ENCODE measurements at regions not wholly inside any gene's neighbourhood (a gene's known extent, or its start where the extent isn't known, plus 50 kb on each side); places are given as distances from the start of the nearest gene placed in this dataset.

GRCh38 chr6:21382821-21383449, 210.6 kb upstream of the SOX4 start:
- DNase-seq: no peak

- no peak for DNase-seq
Measured at GRCh38 chr6:21383450-21384085, 210.0 kb upstream of the SOX4 start.

DNA sequence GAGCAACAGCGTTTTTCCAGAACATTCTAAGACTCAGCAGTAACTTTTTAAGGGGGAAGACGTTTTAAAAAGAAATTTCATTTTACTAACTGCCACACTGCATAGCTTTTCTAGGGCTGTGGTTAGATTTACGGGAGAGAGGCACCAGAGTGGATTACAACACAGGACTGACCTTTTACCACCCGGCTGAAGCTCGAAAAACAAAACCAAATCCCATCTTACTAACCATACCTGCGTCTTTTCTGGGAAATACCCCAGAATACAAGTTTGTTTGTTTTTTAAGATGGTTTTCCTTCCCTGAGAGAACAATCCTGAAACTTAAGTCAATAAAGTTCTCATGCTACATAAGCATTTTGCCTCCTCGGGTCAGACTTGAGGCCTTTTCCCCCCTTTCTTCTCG, 209.3 kb upstream of the SOX4 start:
- no peak for DNase-seq

DNA sequence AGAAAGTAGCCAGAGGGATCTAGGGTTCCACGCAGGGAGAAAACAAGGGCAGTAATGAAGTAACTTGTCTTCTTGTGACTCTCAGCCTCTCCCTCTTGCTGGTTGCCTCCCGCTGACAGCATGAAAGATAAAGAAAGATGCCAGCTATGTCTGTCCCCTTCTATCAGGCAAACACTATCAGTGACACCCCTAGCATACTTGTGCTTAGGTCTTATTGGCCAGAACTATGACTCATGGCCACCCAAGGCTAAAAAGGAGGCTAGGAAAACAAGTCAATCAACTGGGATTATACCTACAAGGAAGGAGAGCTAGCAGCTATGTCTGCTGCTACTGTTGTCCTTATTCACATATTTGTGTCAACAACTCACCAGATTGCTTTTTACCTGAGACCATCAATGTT, 206.8 kb upstream of the SOX4 start:
- DNase-seq: no peak

- DNase-seq: no peak
Measured at GRCh38 chr6:21390532-21391213, 202.9 kb upstream of the SOX4 start.

DNA sequence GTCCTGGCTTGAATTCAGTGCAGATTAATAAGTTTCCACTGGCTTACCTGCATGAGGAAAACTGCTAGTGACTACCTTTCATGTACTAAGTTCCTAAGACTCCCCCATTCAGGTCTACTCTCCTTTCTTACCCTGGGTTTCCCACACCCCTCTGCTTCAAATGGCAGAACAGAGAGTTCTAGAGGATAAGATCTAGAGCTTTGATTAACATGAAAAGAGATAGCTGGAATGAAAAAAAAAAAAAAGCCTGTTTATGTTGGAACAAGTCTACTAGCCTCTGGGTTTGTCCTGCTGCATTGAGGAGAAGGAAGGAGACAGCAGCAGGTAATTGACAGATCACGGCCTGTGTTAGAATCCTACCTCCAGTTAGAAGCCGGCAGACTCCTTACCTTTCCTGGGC, 201.4 kb upstream of the SOX4 start:
- DNase-seq: no peak

DNA sequence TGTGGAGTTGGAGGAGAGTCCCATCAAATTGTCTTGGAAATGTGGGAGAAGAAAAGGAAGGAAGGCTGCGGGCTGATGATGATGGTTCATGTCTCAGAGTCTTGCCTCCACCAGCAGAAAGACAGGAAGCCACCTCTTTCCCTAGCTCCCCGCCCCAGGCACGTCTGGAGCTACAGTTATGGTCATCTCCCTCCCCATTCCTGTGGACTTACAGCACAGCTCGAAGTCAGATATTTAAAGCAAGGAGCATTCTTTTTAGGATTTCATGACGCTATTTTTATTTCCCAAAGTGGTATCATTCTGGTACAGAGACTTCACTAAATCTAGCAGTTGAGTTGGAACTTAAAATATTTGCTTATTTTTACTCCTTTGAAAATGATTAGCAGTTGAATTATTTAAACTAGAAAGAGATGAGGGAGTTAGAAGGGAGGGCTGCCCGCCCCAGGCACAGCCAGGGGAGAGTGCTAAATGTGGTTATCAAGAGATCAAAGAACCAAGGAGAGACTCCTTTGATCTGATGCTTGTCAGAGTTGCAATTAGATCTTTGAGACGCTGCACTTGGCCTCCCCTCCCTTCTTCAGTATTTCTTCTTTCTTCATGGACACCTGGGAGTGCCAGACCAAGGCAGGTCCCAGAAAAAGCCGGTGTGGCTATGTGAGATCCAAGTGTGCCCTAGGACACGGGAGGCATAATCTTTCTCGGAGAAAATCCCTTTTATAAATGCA, 199.9 kb upstream of the SOX4 start:
- no peak for DNase-seq

- no peak for DNase-seq
Measured at GRCh38 chr6:21395121-21395520, 198.4 kb upstream of the SOX4 start.

- DNase-seq: no peak
Measured at GRCh38 chr6:21396313-21396712, 197.2 kb upstream of the SOX4 start.

DNA sequence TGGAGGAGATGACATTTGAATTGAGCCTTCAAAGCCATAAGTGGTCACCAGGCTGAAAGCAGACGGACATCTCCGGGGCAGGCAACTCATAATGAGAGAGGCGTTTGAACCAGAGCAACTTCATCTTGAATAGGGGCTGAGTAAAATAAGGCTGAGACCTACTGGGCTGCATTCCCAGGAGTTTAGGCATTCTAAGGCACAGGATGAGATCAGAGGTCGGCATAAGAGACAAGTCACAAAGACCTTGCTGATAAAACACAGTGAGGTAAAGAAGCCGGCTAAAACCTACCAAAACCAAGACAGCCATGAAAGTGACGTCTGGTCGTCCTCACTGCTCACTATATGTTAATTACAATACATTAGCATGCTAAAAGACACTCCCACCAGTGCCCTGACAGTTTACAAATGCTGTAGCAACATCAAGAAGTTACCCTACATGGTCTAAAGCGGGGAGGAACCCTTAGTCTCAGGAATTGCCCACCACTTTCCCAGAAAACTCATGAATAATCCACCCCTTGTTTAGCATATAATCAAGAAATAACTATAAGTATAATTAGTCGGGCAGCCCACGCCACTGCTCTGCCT, 194.7 kb upstream of the SOX4 start:
- DNase-seq: no peak

GRCh38 chr6:21402368-21402767, 191.2 kb upstream of the SOX4 start:
- DNase-seq: no peak

DNA sequence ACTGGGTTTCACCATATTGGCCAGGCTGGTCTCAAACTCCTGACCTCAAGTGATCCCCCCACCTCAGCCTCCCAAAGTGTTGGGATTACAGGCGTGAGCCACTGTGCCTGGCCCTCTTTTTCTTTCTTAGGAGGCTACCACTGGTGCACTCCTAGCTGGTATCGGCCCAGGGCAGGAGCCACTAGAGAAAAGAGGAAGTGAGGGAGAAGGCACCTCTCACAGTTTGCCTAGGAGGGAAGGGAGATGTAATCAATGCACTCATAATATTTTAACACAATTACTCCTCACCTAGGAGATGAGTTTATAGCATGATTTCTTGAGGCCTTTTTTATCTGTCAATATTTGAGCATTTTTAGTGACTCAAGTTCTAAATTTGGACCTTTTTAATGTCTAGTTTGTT, 189.0 kb upstream of the SOX4 start:
- no peak for DNase-seq

- DNase-seq: no peak
Measured at GRCh38 chr6:21406316-21406715, 187.2 kb upstream of the SOX4 start.

DNA sequence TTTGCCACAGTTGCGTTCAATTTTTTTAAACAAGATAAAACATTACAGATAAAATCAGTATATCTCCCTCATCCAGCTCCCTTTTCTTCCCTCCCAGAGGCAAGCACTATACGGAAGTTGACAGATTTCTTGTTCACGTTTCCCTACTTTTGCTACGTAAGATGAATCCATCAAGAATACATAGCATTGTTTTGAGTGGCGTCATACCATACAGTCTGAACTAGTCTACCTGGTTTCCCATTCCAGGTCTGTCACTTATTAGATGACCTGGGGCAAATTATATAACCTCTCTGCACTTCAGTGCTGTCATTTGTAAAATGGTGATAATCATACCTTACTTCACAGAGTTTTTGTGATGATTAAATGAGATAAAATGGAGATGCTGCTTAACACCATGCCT, 184.3 kb upstream of the SOX4 start:
- DNase-seq: no peak

- no peak for DNase-seq
Measured at GRCh38 chr6:21413428-21413827, 180.1 kb upstream of the SOX4 start.

- no peak for DNase-seq
Measured at GRCh38 chr6:21414065-21414464, 179.5 kb upstream of the SOX4 start.

DNA sequence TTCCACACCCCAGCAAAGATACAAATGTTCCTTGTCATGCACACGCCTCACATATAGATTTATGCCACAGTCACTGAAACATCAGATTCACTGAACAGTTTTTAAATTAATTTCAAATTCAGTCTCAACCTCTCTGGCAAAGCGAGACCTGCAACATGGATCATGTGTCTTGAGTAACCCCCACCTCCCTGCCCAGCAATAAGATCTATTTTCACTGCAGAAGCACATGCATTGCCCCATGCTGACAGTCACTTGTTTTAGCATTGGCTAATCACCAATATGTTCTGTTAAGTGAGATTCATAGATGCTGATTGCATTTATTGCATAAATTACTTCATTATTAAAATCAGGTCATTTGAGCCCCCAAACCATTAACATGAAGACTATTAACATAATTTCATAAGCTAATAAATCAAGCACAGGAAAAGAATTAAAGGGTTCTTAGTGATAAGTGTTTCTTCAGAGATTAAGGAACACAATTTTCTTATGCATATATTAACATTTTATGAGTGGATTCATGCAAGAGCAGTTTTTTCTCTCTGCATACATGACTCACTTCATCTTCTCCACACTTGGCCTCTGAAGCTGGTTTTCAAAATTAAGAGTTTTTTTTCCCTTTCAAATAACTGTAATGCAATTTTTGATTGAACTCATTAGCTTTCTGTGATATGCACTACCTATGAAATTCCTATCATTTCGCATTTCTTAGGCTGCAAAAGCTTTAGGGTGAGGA, 173.2 kb upstream of the SOX4 start:
- DNase-seq: no peak

GRCh38 chr6:21420926-21421325, 172.6 kb upstream of the SOX4 start:
- DNase-seq: no peak

- no peak for DNase-seq
Measured at GRCh38 chr6:21423106-21423854, 170.3 kb upstream of the SOX4 start.

- no peak for DNase-seq
Measured at GRCh38 chr6:21426841-21427490, 166.6 kb upstream of the SOX4 start.

GRCh38 chr6:21429291-21429690, 164.3 kb upstream of the SOX4 start:
- no peak for DNase-seq

Data from NCI-H774 (cell line).